Hematopoietic multipotent progenitor cell (in vitro differentiated cells): ENCODE measurements at regions not wholly inside any gene's neighbourhood (a gene's known extent, or its start where the extent isn't known, plus 50 kb on each side); places are given as distances from the start of the nearest gene placed in this dataset.

Experiments used
- DNase-seq, 3 donors: peaks; one replicate each; pipeline ENCODE4 v3.0.0-alpha.2; 2011 to 2015; ENCODE audit warnings: low read depth in 2 of 3, low spot score in 2 of 3

DNA sequence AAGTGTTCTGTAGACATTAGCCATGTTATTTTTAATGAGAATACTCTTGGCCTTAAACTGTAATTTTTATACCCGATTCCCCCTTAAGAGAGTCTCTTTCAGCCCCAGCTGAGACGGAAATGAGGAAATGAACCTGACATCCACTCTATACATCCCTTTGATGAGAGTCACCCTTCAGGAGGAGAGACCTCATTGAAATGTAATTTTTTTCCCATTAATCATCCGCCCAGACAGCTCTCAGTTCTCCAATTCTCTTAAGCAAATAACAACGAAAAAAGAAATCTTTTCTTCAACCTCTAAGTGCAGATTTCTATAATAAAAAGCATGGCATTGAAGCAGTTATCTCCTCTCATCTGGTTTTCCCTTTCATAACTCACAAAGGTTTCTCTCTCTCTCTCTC lies 243.8 kb upstream of the PMEPA1 start:
- DNase-seq: peak in 1 of 3 donors; percentile 5

DNA sequence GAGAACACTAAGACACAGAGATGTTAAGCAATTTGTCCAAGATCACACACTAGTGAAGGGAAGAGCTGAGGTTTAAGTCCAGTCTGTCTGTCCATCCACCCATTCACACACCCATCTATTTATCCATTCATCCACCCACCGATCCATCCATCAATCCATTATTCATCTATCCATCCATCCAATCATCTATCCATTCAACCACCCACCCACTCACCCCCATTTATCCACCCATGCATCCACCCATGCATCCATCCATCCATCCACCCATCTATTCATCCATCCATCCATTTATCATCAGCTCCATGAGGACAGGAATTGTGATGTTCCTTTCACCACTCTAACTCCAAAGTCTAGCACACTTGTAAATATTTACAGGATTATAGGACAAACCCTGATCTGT lies 242.3 kb upstream of the PMEPA1 start:
- DNase-seq: no peak

DNA sequence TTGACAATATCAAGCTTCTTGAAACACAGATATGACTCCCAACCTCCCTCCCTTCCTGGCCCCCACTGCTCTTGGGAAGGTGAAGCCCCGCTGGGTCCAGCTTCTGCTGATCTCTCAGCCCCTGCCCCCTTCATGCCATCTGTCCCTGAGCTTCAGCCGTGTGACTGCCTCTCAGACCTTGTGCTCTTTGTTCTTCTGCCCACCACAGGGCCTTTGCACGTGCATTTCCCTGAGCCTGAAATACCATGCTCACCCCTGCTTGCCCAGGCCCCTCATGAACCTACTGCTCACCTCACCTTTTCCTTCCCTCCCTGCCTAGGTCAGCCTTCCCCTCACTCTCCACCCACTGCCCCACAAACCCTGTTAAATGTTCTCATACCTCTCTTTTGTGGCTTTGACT lies 241.7 kb upstream of the PMEPA1 start:
- DNase-seq: no peak

DNA sequence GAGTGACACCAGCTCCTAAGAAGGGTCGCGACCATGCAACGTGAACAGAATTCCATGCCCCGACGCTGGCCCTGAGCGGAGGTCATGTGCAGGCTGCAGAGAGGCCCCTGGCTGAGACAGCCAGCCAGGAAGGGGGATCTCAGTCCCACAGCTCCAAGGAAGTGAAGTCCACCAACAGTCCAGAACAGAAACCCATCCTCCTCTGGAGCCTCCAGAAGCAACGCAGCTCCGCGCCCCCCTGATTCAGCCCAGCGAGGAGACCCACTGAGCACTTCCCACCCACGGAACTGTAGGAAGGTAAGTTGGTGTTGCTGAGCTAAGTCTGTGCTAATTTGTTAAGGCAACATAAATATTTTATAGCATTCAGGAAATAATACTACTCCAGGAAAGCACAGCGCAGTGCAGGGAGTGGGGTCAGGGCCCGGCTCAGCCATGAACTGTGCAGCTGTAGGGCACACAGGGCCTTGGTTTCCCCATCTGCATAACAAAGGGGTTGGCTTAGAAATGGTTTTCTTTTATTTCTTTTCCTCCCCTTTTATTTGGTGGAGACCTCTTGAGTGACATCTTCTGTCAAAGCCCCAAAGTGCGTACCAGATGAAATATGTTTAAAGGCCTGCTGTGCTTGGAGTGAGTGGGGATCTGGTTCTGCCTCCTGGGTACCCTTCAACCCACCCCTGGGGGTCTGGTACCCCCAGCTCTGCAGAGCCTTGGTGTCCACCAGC lies 241.1 kb upstream of the PMEPA1 start:
- DNase-seq: no peak

DNA sequence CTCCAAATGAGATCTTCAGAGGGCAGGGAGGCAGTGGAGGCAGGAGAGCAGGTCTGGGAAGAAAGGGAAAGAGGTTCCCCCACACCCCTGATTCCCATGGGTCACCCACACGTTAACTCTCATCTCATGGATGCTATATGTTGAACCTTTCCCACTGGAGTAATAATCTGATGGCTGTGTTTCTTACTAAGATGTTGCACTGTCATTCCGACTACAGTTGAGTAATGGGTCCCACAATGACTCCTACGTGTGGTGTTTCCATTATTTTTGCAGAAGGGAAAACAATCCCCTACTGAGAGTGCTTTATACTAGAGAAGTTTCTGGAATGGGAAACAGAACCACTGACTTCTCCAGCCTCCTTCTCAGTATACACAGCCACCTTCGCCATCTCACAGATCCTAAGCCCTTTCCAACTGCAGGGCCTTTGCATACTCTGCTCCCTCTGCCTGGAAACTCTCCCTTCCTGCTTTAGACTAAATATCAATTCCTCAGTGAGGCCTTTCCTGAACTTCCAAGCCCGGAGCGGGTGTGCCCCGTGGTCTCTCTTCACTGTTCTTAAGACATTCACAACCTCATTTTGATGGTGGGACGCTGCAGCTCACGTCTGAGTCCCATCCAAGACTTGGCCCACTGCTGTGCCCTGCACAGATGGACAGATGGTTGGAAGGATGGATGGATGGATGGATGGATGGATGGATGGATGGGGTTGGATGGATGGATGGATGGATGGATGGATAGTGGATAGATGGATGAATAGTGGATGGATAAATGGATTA lies 238.6 kb upstream of the PMEPA1 start:
- no peak for DNase-seq

DNA sequence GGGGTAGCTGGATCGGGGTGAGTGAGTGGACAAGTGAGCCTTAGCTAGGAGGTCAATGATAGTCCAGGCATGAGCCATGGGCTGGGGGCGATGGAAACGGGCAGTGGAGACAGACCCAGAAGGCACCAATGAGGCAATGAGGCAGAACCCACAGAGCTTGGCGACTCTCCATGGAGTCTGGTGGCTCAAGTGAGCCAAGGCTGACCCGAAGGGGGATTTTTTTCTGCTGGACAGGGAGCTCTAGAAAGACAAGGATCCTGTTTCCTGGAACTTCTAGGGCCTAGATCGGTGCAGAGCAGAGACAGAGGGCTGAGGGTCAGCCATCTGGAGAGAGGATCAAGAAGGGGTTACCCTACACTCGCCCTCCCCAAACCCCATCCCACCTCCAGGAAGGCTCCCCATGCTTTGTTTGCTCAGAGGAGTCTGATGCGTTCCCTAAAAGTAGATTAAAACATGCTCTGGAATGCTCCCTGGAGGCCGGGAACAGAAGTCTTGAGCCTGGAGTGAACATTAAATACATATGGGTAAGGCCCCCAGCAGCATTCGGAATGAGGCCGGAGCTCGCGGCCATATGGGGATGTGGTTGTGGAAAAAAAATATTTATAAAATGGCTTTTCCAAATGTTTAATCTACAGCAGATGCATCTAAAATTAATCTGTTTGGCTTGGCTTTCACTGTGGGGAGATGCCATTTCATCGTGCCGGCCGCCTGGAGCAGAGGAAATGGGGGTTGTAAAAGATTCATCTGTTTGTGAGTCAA lies 237.8 kb upstream of the PMEPA1 start:
- DNase-seq: no peak

DNA sequence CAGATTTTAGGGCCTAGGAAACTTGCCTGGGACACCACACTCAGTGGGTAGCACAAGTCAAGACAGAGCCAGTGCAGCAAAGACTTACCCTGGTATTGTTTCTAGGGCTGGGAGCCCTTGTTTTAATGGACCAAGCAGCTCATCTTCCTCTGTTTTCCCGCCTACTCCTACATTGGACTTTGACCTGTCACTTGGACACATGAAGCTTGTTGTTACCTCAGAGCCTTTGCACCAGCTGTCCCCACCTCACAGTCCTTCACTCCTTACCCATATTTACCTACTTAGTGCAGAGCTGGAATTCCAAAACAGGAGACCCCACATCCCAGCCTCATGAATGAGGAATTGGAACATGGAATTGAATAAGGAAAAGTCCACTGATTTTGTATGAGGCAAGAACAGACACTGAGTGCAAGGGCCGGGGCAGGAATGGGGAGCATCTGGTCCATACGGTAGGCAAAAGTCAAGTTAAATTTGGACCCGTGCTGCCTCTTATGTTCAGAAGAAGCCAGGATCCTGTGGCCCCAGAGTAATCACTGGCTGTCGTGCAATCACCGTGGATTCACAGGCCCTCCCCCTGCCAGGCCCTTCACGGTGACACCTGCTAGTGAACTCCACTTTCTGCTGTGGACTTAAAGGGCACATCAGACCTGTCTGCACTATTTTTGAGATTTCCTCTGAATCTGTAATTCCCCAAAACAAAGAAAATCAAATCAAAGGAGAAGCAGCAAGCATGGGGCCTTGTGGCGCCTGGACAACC lies 236.9 kb upstream of the PMEPA1 start:
- DNase-seq: no peak

DNA sequence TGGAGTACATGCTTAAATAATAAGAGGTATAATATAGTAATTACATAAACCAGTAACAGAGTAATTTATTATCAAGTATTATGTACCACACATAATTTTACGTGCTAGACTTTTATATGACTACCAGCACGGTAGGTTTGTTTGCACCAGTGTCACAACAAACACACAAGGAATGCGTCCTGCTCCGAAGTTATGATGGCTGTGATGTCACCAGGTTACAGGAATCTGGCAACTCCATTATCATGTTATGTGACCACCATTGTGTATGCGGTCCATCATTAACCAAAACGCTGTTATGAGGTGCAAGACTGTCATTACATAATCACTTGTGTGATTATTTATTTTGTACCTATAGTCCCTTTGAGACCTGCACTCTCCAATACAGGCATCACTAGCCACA lies 235.2 kb upstream of the PMEPA1 start:
- no peak for DNase-seq

DNA sequence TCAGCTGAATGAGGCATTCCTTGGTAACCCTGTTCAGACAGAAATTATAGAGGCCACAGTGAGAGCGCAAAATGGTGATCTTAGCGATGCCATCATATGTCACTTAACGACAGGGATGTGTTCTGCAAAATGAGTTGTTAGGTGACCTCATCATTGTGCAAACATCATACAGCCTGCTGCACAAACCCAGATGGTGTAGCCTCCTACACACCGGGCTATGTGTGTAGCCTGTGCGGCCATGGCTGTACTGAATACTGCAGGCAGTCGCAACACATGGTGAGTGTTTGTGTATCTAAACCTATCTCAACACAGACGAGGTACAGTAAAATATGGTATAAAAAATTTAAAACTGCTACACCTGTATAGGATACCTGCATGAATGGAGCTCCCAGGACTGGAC lies 234.1 kb upstream of the PMEPA1 start:
- no peak for DNase-seq

DNA sequence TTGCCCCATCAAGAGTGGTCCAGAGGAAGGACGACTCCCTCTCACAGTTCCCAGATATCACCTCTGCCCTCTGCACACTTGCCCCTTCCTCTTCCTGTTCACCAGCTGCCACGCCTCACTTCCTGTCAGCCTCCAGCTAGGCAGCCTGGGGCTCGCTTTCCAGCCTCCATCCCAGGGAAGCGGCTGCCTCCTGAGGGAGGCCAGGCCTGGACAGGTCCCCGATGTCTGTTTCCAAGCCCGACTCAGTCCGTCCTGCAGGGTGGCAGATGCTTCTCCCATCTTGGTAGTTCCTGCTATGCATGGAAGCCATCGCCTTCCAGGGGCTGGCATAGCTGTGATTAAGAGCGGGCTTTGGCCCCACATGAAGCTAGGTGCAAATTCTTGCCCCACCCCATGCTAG lies 233.5 kb upstream of the PMEPA1 start:
- no peak for DNase-seq

DNA sequence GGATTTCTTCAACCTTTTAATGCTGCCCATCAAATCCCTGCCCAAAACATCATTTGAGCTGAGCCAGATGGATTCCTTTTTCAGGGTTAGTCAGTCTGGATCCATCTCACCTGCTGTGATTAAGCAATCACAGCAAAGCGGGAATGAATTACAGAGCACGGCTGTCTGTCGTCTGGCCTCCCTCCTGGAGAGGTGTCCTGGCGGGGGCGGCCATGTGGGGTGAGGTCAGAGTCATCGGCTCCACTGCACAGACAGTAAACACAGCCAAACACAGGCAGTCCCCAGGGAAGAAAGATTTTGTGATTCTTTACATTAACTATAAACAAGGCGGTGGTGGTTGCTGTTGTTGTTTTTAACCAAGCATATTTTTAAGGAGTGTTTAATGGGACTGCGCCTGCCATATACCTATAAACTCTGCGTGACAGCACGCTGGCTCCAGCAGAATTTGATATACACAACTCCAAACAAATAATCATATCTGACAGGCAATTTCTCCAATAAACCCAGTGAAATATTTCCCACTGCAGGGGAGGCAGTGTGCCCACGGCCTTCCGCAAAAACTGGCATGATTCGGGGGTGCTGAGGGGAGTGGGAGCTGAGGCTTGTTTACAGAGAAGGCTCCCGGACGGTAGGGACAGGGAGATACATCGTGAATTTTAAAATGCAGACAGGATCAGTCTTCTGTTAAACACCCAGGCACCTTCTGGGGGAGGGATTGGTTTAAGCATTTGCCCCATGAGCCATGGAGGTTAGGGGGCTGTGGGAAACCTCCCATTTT lies 232.0 kb upstream of the PMEPA1 start:
- DNase-seq: no peak

DNA sequence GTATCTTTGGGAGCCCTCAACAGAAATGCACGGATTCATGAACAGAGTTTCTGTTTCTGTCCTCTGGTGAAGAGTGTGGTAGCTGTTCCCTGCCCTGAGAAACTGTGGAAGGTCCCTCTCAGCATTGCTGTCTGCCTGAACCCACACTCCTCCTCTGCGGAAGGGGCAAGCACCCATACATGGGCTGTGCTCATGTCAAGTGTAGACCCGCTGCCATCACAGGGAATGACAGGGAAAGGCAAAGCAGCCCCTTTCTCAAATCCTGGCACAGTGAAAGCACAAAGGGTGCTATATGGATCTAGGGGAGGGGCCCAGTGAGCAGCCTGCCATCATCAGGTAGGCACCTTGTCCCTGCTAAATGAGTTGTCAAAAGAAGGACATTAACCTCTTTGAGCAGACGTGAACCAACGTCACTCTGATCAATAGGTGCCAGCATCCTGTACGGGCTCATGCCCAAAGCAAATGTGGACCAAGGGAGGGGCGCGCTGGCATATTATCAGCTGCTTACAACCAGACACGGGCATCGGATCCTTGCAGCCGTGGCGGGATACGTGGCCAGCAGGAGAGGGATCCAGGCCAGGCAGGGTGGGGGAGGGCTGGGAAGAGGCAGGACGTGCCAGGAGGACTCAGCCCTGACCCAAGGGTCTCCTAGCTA lies 231.2 kb upstream of the PMEPA1 start:
- no peak for DNase-seq

DNA sequence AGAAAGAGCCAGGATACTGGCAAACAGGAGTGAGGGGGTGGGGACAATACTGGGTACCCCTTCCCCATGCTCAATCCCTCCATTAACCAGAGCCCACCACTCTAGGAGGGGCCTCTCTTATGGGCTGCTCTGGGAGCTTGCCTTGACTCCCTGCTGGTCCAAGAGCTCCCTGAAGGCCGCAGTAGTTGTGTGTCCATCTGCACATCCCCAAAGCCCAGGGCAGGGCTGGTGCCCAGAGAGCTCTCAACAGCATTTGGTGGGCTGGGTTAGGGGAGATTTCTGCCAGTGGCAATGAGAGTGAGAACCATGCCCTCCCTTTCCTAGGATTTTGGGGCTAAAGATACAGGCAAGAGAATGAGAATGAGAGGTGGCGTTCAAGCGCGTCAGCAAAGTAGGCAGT lies 230.6 kb upstream of the PMEPA1 start:
- no peak for DNase-seq

DNA sequence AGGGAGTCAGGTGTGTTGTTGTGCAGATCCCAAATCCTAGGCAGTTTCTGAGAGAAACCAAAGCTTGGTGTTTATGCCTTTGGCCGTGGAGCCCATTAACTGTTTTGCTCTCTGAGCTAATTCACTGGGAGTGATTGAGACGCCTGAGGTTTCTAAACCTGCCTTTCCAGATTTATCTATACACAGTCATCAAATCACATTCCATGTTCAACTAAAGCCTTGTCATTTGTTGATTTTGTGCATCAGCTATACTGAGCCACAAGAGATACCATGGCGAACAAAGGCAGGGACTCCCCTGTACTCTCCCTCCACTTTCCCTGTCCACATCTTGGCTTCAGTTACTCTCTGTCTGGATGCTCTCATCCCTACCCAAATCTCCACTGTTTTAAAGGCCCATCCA lies 229.7 kb upstream of the PMEPA1 start:
- DNase-seq: no peak

DNA sequence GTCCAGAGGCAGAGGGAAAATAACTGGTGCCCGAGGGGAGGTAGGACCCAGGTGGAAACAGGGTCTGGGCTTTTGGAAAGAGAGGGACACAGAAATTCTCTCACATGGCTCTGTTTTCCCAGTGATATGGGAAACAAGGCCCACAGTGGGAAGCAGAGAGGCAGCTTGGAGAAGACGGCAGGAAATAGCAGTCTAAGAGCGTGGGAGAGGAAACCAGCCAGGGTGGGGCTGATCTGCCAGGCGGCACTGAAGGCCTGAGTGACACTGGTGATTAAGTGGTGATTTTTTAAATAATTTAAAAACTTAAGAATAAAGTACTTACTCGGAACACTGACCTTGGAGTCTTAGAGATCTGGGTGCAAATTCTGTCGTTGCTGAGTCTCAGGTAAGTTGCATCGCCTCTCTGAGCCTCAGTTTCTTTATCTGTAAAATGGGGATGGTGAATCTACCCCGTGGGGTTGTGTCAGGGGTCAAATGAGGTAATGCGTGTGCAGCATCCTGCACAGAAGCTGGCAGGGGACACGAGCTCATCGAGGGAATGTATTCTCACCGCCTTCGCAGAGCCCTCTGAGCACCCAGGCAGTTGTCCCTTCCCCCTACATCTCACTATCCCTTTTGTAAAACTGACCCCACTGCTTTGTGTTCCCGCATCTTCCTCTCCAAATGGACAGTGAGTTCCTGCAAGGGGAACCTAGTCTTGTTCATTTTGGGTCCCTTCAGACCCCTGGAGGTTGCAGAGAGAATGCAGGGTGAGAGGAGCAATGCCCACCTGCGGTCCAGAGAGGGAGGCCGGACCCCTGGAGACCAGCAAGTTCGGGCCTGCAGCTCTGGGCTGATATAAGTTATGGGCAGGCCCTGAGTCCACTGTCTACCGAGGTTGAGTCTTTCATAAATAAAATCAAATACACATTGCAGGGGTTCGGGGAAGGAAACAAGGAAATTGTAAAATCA lies 228.6 kb upstream of the PMEPA1 start:
- no peak for DNase-seq

DNA sequence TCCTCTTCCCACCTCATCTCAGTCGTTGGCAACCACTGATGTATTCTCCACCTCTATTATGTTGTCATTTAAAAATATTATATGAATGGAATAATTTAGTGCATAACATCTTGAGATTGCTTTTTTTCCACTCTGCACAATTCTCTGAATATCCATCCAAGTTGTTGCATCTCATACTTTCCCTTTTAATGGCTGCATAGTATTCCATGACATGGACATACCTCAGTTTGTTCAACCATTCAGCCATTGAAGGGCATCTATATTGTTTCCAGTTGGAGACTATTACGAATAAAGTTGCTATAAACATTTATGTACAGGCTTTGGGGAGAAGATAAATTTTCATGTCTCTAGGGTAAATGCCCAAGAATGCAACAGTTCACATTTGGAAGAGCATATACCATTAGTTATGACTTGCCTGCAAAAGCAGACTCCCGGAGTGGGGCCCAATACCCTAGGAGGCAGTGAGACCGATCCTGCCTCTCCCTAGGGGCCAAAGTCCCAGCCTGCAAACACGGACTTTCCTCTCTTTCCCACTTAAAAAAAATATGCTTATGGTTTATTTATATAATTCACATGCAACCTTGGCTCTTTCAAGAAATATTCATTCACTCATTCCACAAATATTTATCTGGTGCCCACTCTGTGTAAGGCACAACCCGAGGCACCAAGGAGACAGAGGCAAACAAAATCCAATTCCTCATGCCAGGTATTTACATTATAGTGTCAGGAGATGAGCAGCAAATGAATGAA lies 227.0 kb upstream of the PMEPA1 start:
- no peak for DNase-seq

DNA sequence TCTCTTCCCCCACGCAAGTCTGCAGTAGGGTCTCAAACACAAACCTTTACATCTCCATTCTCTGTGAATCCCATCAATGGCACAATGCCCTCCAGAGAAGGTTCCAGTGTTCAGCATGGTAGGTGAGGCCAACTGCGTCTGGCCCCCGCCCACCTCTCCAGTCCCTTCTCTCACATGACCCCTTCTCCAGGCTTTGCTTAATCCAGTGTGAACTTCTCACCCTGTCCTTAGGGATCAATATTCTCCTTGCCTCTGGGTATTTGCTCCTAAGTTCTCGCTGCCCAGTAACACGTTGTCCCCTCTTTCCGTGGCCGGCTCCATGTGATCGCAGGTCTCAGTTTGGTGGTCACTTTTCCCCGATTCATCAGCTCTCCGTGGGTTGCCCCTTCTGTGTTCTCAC lies 225.1 kb upstream of the PMEPA1 start:
- DNase-seq: no peak
